H1 (cell line): ENCODE measurements at regions not wholly inside any gene's neighbourhood (a gene's known extent, or its start where the extent isn't known, plus 50 kb on each side); places are given as distances from the start of the nearest gene placed in this dataset.

Experiments
- CTCF ChIA-PET: fragments of 300-600 bp; sonication (Branson Sonifier 250); formaldehyde crosslinking; loops from one replicate; lab custom pipeline; 2021; ENCODE audit not compliant: partially characterized antibody; lab: Charles Lee
- POLR2A ChIA-PET: fragments of 300-600 bp; sonication (Branson Sonifier 250); formaldehyde crosslinking; loops from one replicate; lab custom pipeline; 2021; ENCODE audit warnings: inconsistent platforms; ENCODE audit not compliant: partially characterized antibody; lab: Charles Lee
- DNase-seq, 2 experiments: peaks; one replicate each; pipeline versions ENCODE4 v3.0.0 to v3.0.0-alpha.2; 2010 to 2022; ENCODE audit warnings: low spot score in 2 of 2, low read depth in 1 of 2, mixed read lengths in 1 of 2
- FAIRE-seq: peaks from 2 replicates; lab custom pipeline; 2011; peaks lifted over from hg19 to GRCh38; lab: Jason Lieb, UNC
- H2AFZ ChIP-seq: 2 replicates; pipeline ENCODE4 v1.8.1; 2012; ENCODE audit warnings: low read length, inconsistent platforms
- H2AK5ac ChIP-seq: 2 replicates; pipeline ENCODE4 v1.6.1; 2013; ENCODE audit warnings: low read depth, low read length
- H2BK120ac ChIP-seq: replicated peaks from 2 replicates; pipeline ENCODE3; 2013; ENCODE audit warnings: low read depth, low read length, inconsistent platforms
- H2BK12ac ChIP-seq: 2 replicates; pipeline ENCODE4 v1.6.1; 2013; ENCODE audit warnings: low read depth, low read length
- H2BK15ac ChIP-seq: 2 replicates; pipeline ENCODE4 v1.6.1; 2013; ENCODE audit warnings: low read length
- H2BK20ac ChIP-seq: 2 replicates; pipeline ENCODE4 v1.6.1; 2013; ENCODE audit warnings: low read length
- H2BK5ac ChIP-seq: 2 replicates; pipeline ENCODE4 v1.6.1; 2013; ENCODE audit warnings: low read depth, low read length
- H3K14ac ChIP-seq: 2 replicates; pipeline ENCODE4 v1.6.1; 2013; ENCODE audit warnings: inconsistent platforms; ENCODE audit not compliant: insufficient read length
- H3K18ac ChIP-seq: 2 replicates; pipeline ENCODE4 v1.6.1; 2013; ENCODE audit warnings: low read length; ENCODE audit errors: extremely low read depth
- H3K23ac ChIP-seq: 2 replicates; pipeline ENCODE4 v1.6.1; 2013; ENCODE audit warnings: inconsistent platforms; ENCODE audit not compliant: insufficient read length
- H3K23me2 ChIP-seq: 2 replicates; pipeline ENCODE4 v1.6.1; 2013; ENCODE audit warnings: low read depth, low read length
- H3K27ac ChIP-seq: 2 replicates; pipeline ENCODE4 v1.6.1; 2011; ENCODE audit warnings: low read depth, low read length, inconsistent platforms
- H3K27me3 ChIP-seq, 4 experiments: replicated peaks in 1 of 4; 1 replicate in 1 of 4; 2 replicates in 3 of 4; pipeline versions ENCODE4 v1.6.1 to v1.8.1; 2011 to 2013; ENCODE audit warnings: low read length in 3 of 4, mild to moderate bottlenecking in 3 of 4, inconsistent platforms in 2 of 4, mixed read lengths in 2 of 4, moderate library complexity in 1 of 4; ENCODE audit not compliant: control insufficient read depth in 3 of 4, insufficient read depth in 3 of 4; ENCODE audit errors: extremely low read depth in 1 of 4
- H3K36me3 ChIP-seq, 4 experiments: 2 replicates each; pipeline versions ENCODE4 v1.6.1 to v1.8.1; 2011 to 2013; ENCODE audit warnings: mild to moderate bottlenecking in 4 of 4, low read length in 3 of 4, moderate library complexity in 2 of 4, control low read depth in 1 of 4, inconsistent platforms in 1 of 4; ENCODE audit not compliant: insufficient read depth in 4 of 4, control insufficient read depth in 2 of 4
- H3K4ac ChIP-seq: replicated peaks from 2 replicates; pipeline ENCODE3; 2013; ENCODE audit warnings: low read length, low read depth, mixed read lengths, inconsistent platforms; ENCODE audit not compliant: insufficient read length
- H3K4me1 ChIP-seq, 4 experiments: replicated peaks in 1 of 4; 1 replicate in 1 of 4; 2 replicates in 3 of 4; pipeline versions ENCODE4 v1.6.1 to v1.8.1; 2011 to 2013; ENCODE audit warnings: low read length in 3 of 4, inconsistent platforms in 2 of 4, mixed read lengths in 1 of 4; ENCODE audit not compliant: insufficient read depth in 4 of 4, control insufficient read depth in 3 of 4
- H3K4me2 ChIP-seq, 2 experiments: 2 replicates each; pipeline versions ENCODE4 v1.6.1 to v1.8.1; 2011 to 2013; ENCODE audit warnings: low read depth in 2 of 2, low read length in 2 of 2, control low read depth in 1 of 2, inconsistent platforms in 1 of 2, mild to moderate bottlenecking in 1 of 2; ENCODE audit not compliant: insufficient read depth in 1 of 2
- H3K4me3 ChIP-seq, 4 experiments: fragments of 200-600, 300-600 bp in 1 of 4; sonication (generic), shearing (Covaris generic), sonication (Bioruptor Twin) in 1 of 4; 2 replicates each; pipeline versions ENCODE4 v1.5.1 to v1.8.1; 2011 to 2016; ENCODE audit warnings: low read length in 4 of 4, low read depth in 3 of 4, control low read depth in 2 of 4, inconsistent platforms in 2 of 4, mild to moderate bottlenecking in 2 of 4, mixed read lengths in 1 of 4, moderate library complexity in 1 of 4; ENCODE audit not compliant: insufficient read depth in 2 of 4; ENCODE audit errors: extremely low read depth in 1 of 4
- H3K56ac ChIP-seq: replicated peaks from 2 replicates; pipeline ENCODE3; 2013; ENCODE audit warnings: low read depth, mild to moderate bottlenecking, mixed read lengths, low read length, inconsistent platforms; ENCODE audit not compliant: insufficient read length
- H3K79me1 ChIP-seq: 2 replicates; pipeline ENCODE4 v1.6.1; 2013; ENCODE audit warnings: low read depth, low read length, control low read depth
- H3K79me2 ChIP-seq, 2 experiments: 2 replicates each; pipeline versions ENCODE4 v1.6.1 to v1.8.1; 2012 to 2013; ENCODE audit warnings: low read length in 2 of 2, mild to moderate bottlenecking in 2 of 2, inconsistent platforms in 1 of 2; ENCODE audit not compliant: insufficient read depth in 2 of 2, control insufficient read depth in 1 of 2
- H3K9ac ChIP-seq, 4 experiments: replicated peaks in 1 of 4; 1 replicate in 1 of 4; 2 replicates in 3 of 4; pipeline versions ENCODE4 v1.6.1 to v1.8.1; 2011 to 2013; ENCODE audit warnings: low read depth in 3 of 4, low read length in 3 of 4, control low read depth in 2 of 4, mild to moderate bottlenecking in 2 of 4, moderate library complexity in 2 of 4, inconsistent platforms in 1 of 4; ENCODE audit errors: extremely low read depth in 1 of 4
- H3K9me3 ChIP-seq, 2 experiments: 2 replicates each; pipeline versions ENCODE4 v1.6.1 to v1.8.1; 2012 to 2013; ENCODE audit warnings: mild to moderate bottlenecking in 2 of 2, moderate library complexity in 2 of 2, control low read depth in 1 of 2, inconsistent platforms in 1 of 2, low read depth in 1 of 2, low read length in 1 of 2, mixed read lengths in 1 of 2; ENCODE audit not compliant: insufficient read depth in 2 of 2
- H4K20me1 ChIP-seq, 2 experiments: replicated peaks in 1 of 2; 2 replicates each; pipeline versions ENCODE3 to v1.8.1; 2011 to 2013; ENCODE audit warnings: inconsistent platforms in 2 of 2, low read length in 2 of 2, mild to moderate bottlenecking in 1 of 2; ENCODE audit not compliant: insufficient read depth in 2 of 2, control insufficient read depth in 1 of 2
- H4K5ac ChIP-seq: 2 replicates; pipeline ENCODE4 v1.6.1; 2013; ENCODE audit warnings: low read length, low read depth, mixed read lengths, inconsistent platforms; ENCODE audit not compliant: insufficient read length
- H4K8ac ChIP-seq: 2 replicates; pipeline ENCODE4 v1.8.0; 2013; ENCODE audit warnings: mild to moderate bottlenecking, moderate library complexity, low read length, inconsistent platforms; ENCODE audit not compliant: insufficient read depth; ENCODE audit errors: extremely low read depth
- H4K91ac ChIP-seq: replicated peaks from 2 replicates; pipeline ENCODE3; 2013; ENCODE audit warnings: low read length, mixed read lengths, inconsistent platforms; ENCODE audit not compliant: insufficient read length
- CREB1 ChIP-seq: IDR thresholded peaks from 2 replicates; pipeline ENCODE4 v1.6.1; 2012; ENCODE audit warnings: inconsistent platforms
- EZH2 ChIP-seq: fragments of 200-600 bp; sonication (generic); IDR thresholded peaks from 2 replicates; pipeline ENCODE4 v1.7.1; 2012; ENCODE audit warnings: low read depth, mild to moderate bottlenecking, moderate library complexity, low read length, inconsistent platforms; ENCODE audit not compliant: severe bottlenecking
- JUND ChIP-seq: IDR thresholded peaks from 2 replicates; pipeline ENCODE4 v1.6.1; 2011; ENCODE audit warnings: mild to moderate bottlenecking, improper control_type of control experiment, low read length
- MAFK ChIP-seq: IDR thresholded peaks from 2 replicates; pipeline ENCODE4 v1.6.1; 2012; ENCODE audit warnings: low read depth, mild to moderate bottlenecking, improper control_type of control experiment, low read length
- POU5F1 ChIP-seq: IDR thresholded peaks from 2 replicates; pipeline ENCODE4 v1.6.1; 2011; ENCODE audit warnings: low read depth, mild to moderate bottlenecking, low read length, moderate library complexity
- RBBP5 ChIP-seq: IDR thresholded peaks from 2 replicates; pipeline ENCODE4 v1.7.1; 2012; ENCODE audit warnings: low read depth, mild to moderate bottlenecking, inconsistent platforms, low read length, moderate library complexity, borderline replicate concordance
- RFX5 ChIP-seq: IDR thresholded peaks from 2 replicates; pipeline ENCODE4 v1.6.1; 2011; ENCODE audit warnings: low read depth, low read length, improper control_type of control experiment, borderline replicate concordance
- RXRA ChIP-seq: IDR thresholded peaks from 2 replicates; pipeline ENCODE4 v1.6.1; 2011; ENCODE audit warnings: low read depth, mild to moderate bottlenecking, low read length, moderate library complexity; ENCODE audit not compliant: insufficient read depth
- SIN3A ChIP-seq, 2 experiments: IDR thresholded peaks in 1 of 2; conservative IDR thresholded peaks in 1 of 2; 2 replicates each; pipeline ENCODE4 v1.6.1; 2011 to 2012; ENCODE audit warnings: low read length in 2 of 2, improper control_type of control experiment in 1 of 2, low read depth in 1 of 2, mild to moderate bottlenecking in 1 of 2
- SIRT6 ChIP-seq: IDR thresholded peaks from one replicate; pipeline ENCODE4 v1.7.1; 2012; ENCODE audit warnings: low read length, inconsistent platforms
- SP4 ChIP-seq: IDR thresholded peaks from 2 replicates; pipeline ENCODE4 v1.6.1; 2012; ENCODE audit warnings: low read length, inconsistent platforms
- TCF12 ChIP-seq: IDR thresholded peaks from 2 replicates; pipeline ENCODE4 v1.6.1; 2011; ENCODE audit warnings: low read depth, mild to moderate bottlenecking, low read length
- TEAD4 ChIP-seq: IDR thresholded peaks from 2 replicates; pipeline ENCODE4 v1.6.1; 2012; ENCODE audit warnings: low read depth, low read length, inconsistent platforms, mixed read lengths
- WGBS, 2 experiments: shearing (Covaris generic) in 1 of 2; methylation state at CpG; one replicate each; pipeline versions ENCODE4 v1.1.6 to v1.1.7; 2013 to 2015; ENCODE audit warnings: low lambda C conversion rate in 2 of 2, mixed read lengths in 2 of 2, inconsistent platforms in 1 of 2, low coverage in 1 of 2, missing lambda C conversion rate in 1 of 2; ENCODE audit not compliant: insufficient replicate concordance in 2 of 2, insufficient coverage in 1 of 2, insufficient read length in 1 of 2; ENCODE audit errors: extremely low coverage in 1 of 2, missing lambda C conversion rate in 1 of 2; 5-methylcytosine and 5-hydroxymethylcytosine counted together
- TF ChIP-seq, protein P1 (sequence below): IDR thresholded peaks from 2 replicates; pipeline ENCODE4 v1.6.1; 2012; ENCODE audit warnings: inconsistent platforms
- TF ChIP-seq, protein P2 (sequence below): IDR thresholded peaks from 2 replicates; pipeline ENCODE4 v1.6.1; 2011; ENCODE audit warnings: low read depth, mild to moderate bottlenecking, low read length; ENCODE audit not compliant: insufficient read depth

GRCh38 chr2:176622792-176623191 is 353.6 kb downstream of the MTX2 start:
- Histone ChIP-seq H2BK5ac (no peak overlapping the region), H3K79me2 (no peaks in the 10 kb centered on the region), H3K9me3 (no peaks in the 10 kb centered on the region), H3K27ac (no peak overlapping the region), H3K79me1 (no peaks in the 10 kb centered on the region), H3K27me3 (no peaks in the 10 kb centered on the region), H2BK120ac (no peak overlapping the region), H3K23me2 (no peaks in the 10 kb centered on the region), H4K20me1 (no peaks in the 10 kb centered on the region), H3K4ac (no peak overlapping the region), H2BK20ac (no peak overlapping the region), H3K56ac (no peak overlapping the region), H2BK12ac (no peak overlapping the region), H3K23ac (no peak overlapping the region), H3K4me2 (no peak overlapping the region), H2AFZ (no peak overlapping the region), H3K18ac (no peak overlapping the region), H4K5ac (no peak overlapping the region), H4K91ac (no peak overlapping the region), H2AK5ac (no peak overlapping the region), H3K4me1 (no peaks in the 10 kb centered on the region), H3K36me3 (no peaks in the 10 kb centered on the region), H3K4me3 (no peak overlapping the region), H3K14ac (no peak overlapping the region), H2BK15ac (no peak overlapping the region), H3K9ac (no peak overlapping the region), H4K8ac (no peak overlapping the region)
- 91% methylated on average over 4 of the region's 4 CpGs; no CpG with 5 or more reads in 1 of the 2 experiments for WGBS, 2 experiments
- no peak for FAIRE-seq
- ChIA-PET POLR2A (no interaction called here), CTCF (interaction anchor here (1.3 to 2.4 kb wide), 3 partner anchors 16 to 68 kb away, joined by 3 to 10 read pairs (median 8); no protein-coding TSS in a partner anchor)
- DNase-seq: no peak
- TF ChIP-seq JUND (no peak), CREB1 (no peak), POU5F1 (no peak), SIRT6 (no peak), MAFK (no peak), RBBP5 (no peak), RFX5 (no peak), SP4 (no peak), SIN3A (conservative IDR thresholded peaks at IDR 0.05 in 1 of 2, IDR thresholded peaks at IDR 0.05 in 1 of 2; ENCODE audit: low read depth in 1 of 2, low read length in 2 of 2) (no peak), EZH2 (no peak), TCF12 (no peak), RXRA (no peak), TEAD4 (no peak)
- TF ChIP-seq, protein P1, sequence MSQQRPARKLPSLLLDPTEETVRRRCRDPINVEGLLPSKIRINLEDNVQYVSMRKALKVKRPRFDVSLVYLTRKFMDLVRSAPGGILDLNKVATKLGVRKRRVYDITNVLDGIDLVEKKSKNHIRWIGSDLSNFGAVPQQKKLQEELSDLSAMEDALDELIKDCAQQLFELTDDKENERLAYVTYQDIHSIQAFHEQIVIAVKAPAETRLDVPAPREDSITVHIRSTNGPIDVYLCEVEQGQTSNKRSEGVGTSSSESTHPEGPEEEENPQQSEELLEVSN: no peak
- TF ChIP-seq, protein P2, sequence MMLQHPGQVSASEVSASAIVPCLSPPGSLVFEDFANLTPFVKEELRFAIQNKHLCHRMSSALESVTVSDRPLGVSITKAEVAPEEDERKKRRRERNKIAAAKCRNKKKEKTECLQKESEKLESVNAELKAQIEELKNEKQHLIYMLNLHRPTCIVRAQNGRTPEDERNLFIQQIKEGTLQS: no peak
